ENCODE measurements at regions not wholly inside any gene's neighbourhood (a gene's known extent, or its start where the extent isn't known, plus 50 kb on each side); places are given as distances from the start of the nearest gene placed in this dataset.

- DNase-seq = no peak
Observed at GRCh38 chr12:34292736-34293625, 270.7 kb downstream of the ALG10 start.

GRCh38 chr12:34294137-34294536 lies 271.8 kb downstream of the ALG10 start:
- DNase-seq = no peak

GRCh38 chr12:34294671-34295365 lies 272.5 kb downstream of the ALG10 start:
- DNase-seq = no peak

GRCh38 chr12:34295366-34296142 lies 273.3 kb downstream of the ALG10 start:
- DNase-seq = no peak

GRCh38 chr12:34296143-34297041 lies 274.1 kb downstream of the ALG10 start:
- no peak for DNase-seq

GRCh38 chr12:34297126-34297789 lies 275.0 kb downstream of the ALG10 start:
- DNase-seq = no peak

- DNase-seq = no peak
Observed at GRCh38 chr12:34297790-34298164, 275.5 kb downstream of the ALG10 start.

GRCh38 chr12:34298176-34298970 lies 276.1 kb downstream of the ALG10 start:
- DNase-seq = no peak

GRCh38 chr12:34298971-34299801 lies 276.9 kb downstream of the ALG10 start:
- no peak for DNase-seq

GRCh38 chr12:34299802-34300193 lies 277.5 kb downstream of the ALG10 start:
- no peak for DNase-seq

GRCh38 chr12:34300376-34301250 lies 278.3 kb downstream of the ALG10 start:
- no peak for DNase-seq

- DNase-seq = no peak
Observed at GRCh38 chr12:34301251-34302130, 279.2 kb downstream of the ALG10 start.

- peak; percentile 0 for DNase-seq
Observed at GRCh38 chr12:34302131-34302885, 280.0 kb downstream of the ALG10 start.

- DNase-seq = no peak
Observed at GRCh38 chr12:34303091-34303870, 281.0 kb downstream of the ALG10 start.

GRCh38 chr12:34304001-34304400 lies 281.7 kb downstream of the ALG10 start:
- no peak for DNase-seq

GRCh38 chr12:34304546-34304945 lies 282.2 kb downstream of the ALG10 start:
- DNase-seq = no peak
